Neural progenitor cell (in vitro differentiated cells): ENCODE measurements at regions not wholly inside any gene's neighbourhood (a gene's known extent, or its start where the extent isn't known, plus 50 kb on each side); places are given as distances from the start of the nearest gene placed in this dataset.

Experiments used
- CTCF ChIP-seq: fragments of 200-600 bp; sonication (generic); IDR thresholded peaks from 2 replicates; pipeline ENCODE4 v1.5.1; 2017; ENCODE audit warnings: antibody characterized with exemption, mild to moderate bottlenecking
- EZH2 ChIP-seq: fragments of 200-600 bp; sonication (generic); IDR thresholded peaks from 2 replicates; pipeline ENCODE4 v1.6.1; 2017; ENCODE audit warnings: antibody characterized with exemption, mild to moderate bottlenecking, moderate library complexity
- EZH2phosphoT487 ChIP-seq: fragments of 200-600 bp; sonication (generic); IDR thresholded peaks from 2 replicates; pipeline ENCODE4 v1.6.1; 2017; ENCODE audit warnings: antibody characterized with exemption

GRCh38 chr5:115419846-115420585 is 123.6 kb upstream of the CCDC112 start:
- no peak for TF ChIP-seq CTCF
- no peak for TF ChIP-seq EZH2
- no peak for TF ChIP-seq EZH2phosphoT487
